Gastroesophageal sphincter (tissue), 4 donors: ENCODE measurements at regions not wholly inside any gene's neighbourhood (a gene's known extent, or its start where the extent isn't known, plus 50 kb on each side); places are given as distances from the start of the nearest gene placed in this dataset.

ENCODE experiments used
- ATAC-seq: fragments of 150-250 bp; one replicate; pipeline ENCODE4 v1.9.1; 2016; ENCODE audit warnings: mild to moderate bottlenecking, moderate library complexity
- H3K27ac ChIP-seq, 4 donors: fragments of 200-600 bp; sonication (generic) in 3 of 4; 1 replicate in 3 of 4; 2 replicates in 1 of 4; pipeline ENCODE4 v1.5.1; 2016 to 2019
- H3K27me3 ChIP-seq: fragments of 200-600 bp; sonication (generic); one replicate; pipeline ENCODE4 v1.5.1; 2019
- H3K36me3 ChIP-seq, 2 donors: fragments of 200-600 bp; sonication (generic); one replicate each; pipeline ENCODE4 v1.5.1; 2019; ENCODE audit warnings: control low read depth in 1 of 2
- H3K4me1 ChIP-seq, 3 donors: fragments of 200-600 bp; sonication (generic); 1 replicate in 2 of 3; 2 replicates in 1 of 3; pipeline ENCODE4 v1.5.1; 2016 to 2019; ENCODE audit warnings: control low read depth in 2 of 3
- H3K4me3 ChIP-seq, 2 donors: fragments of 200-600 bp; sonication (generic); one replicate each; pipeline ENCODE4 v1.5.1; 2019; ENCODE audit warnings: mild to moderate bottlenecking in 1 of 2, moderate library complexity in 1 of 2
- H3K9me3 ChIP-seq, 3 donors: fragments of 200-600 bp; sonication (generic); one replicate each; pipeline ENCODE4 v1.5.1; 2017 to 2019; ENCODE audit warnings: control low read depth in 2 of 3
- EP300 ChIP-seq: sonication (generic); formaldehyde crosslinking; IDR thresholded peaks from one replicate; pipeline ENCODE4 v1.6.1; 2017; ENCODE audit warnings: antibody characterized with exemption, mild to moderate bottlenecking
- POLR2A ChIP-seq, 2 donors: fragments of 450-650 bp; IDR thresholded peaks; one replicate each; pipeline ENCODE4 v1.6.1; 2017; ENCODE audit warnings: antibody characterized with exemption in 2 of 2, mild to moderate bottlenecking in 2 of 2, moderate library complexity in 1 of 2
- POLR2AphosphoS5 ChIP-seq: sonication (generic); formaldehyde crosslinking; IDR thresholded peaks from one replicate; pipeline ENCODE4 v1.6.1; 2017; ENCODE audit warnings: antibody characterized with exemption
- WGBS, 2 donors: methylation state at CpG; one replicate each; pipeline ENCODE4 v1.1.5; 2018; ENCODE audit warnings: low coverage in 1 of 2; 5-methylcytosine and 5-hydroxymethylcytosine counted together
- TF ChIP-seq, protein P1 (sequence below), 4 experiments: fragments of 200-600 bp in 2 of 4; fragments of 450-650 bp in 2 of 4; sonication (generic) in 1 of 4; IDR thresholded peaks; one replicate each; pipeline ENCODE4 v1.5.1; 2017 to 2019; ENCODE audit warnings: antibody characterized with exemption in 4 of 4, mild to moderate bottlenecking in 2 of 4, moderate library complexity in 2 of 4

DNA sequence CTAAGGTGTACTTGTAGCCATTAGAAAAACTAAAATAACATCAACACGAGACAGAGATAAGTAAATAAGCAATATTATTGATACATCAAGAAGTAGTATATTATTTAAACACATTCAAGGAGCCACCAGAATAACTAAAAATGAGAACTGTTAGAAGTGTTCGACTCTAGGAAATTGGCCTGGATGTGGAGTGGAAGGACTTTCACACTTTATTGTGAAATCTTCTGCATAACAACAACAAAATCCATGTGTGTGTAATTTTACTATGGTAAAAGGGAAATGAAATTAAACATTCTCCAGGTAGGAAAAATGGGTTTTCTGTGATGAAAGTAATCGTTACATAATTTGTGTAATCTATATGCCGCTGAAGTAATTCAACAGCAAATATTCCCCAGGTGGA lies 96.3 kb upstream of the RNF152 start:
- 85 to 95% methylated on average over 2 to 4 of the region's 4 CpGs for WGBS, 2 donors
- H3K4me3 ChIP-seq = no peak overlapping the region
- no peak for ATAC-seq
- no peaks in the 10 kb centered on the region for H3K9me3 ChIP-seq
- no peaks in the 10 kb centered on the region for H3K36me3 ChIP-seq
- TF ChIP-seq POLR2AphosphoS5 (no peak), EP300 (no peak), POLR2A (IDR thresholded peaks at IDR 0.05) (no peak)
- TF ChIP-seq, protein P1, sequence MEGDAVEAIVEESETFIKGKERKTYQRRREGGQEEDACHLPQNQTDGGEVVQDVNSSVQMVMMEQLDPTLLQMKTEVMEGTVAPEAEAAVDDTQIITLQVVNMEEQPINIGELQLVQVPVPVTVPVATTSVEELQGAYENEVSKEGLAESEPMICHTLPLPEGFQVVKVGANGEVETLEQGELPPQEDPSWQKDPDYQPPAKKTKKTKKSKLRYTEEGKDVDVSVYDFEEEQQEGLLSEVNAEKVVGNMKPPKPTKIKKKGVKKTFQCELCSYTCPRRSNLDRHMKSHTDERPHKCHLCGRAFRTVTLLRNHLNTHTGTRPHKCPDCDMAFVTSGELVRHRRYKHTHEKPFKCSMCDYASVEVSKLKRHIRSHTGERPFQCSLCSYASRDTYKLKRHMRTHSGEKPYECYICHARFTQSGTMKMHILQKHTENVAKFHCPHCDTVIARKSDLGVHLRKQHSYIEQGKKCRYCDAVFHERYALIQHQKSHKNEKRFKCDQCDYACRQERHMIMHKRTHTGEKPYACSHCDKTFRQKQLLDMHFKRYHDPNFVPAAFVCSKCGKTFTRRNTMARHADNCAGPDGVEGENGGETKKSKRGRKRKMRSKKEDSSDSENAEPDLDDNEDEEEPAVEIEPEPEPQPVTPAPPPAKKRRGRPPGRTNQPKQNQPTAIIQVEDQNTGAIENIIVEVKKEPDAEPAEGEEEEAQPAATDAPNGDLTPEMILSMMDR (IDR thresholded peaks at IDR 0.05) = no peak
- no peak overlapping the region for H3K27ac ChIP-seq
- H3K27me3 ChIP-seq = no peaks in the 10 kb centered on the region
- peaks cover 4 to 19% (median 7%) of the 10 kb centered on the region in 3 donors for H3K4me1 ChIP-seq

DNA sequence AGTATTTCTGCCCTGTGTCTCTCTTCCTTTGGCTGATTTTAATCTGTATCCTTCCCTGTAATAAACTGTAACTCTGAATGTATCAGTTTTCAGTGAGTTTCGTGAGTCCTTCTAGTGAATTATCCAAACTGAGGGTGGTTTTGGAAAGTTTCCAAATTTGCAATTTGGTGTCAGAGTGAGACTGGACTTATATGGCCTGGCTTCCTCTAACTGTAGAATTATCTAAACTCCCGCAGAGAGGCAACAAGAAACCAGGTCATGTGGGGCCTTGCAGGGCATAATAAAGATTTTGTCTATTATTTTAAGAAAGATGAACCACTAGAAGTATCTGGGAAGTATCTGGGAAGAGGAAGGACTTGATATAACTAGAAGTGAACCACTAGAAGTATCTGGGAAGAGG lies 95.3 kb upstream of the RNF152 start:
- H3K4me1 ChIP-seq = peaks cover 4 to 18% (median 7%) of the 10 kb centered on the region in 3 donors
- H3K27ac ChIP-seq = no peak overlapping the region
- H3K27me3 ChIP-seq = no peaks in the 10 kb centered on the region
- H3K4me3 ChIP-seq = no peak overlapping the region
- H3K9me3 ChIP-seq = no peaks in the 10 kb centered on the region
- no peak for ATAC-seq
- H3K36me3 ChIP-seq = no peaks in the 10 kb centered on the region
- TF ChIP-seq POLR2AphosphoS5 (no peak), EP300 (no peak), POLR2A (IDR thresholded peaks at IDR 0.05) (no peak)
- TF ChIP-seq, protein P1 (IDR thresholded peaks at IDR 0.05) = no peak
- 51 to 67% methylated on average over 2 of the region's 2 CpGs for WGBS, 2 donors

DNA sequence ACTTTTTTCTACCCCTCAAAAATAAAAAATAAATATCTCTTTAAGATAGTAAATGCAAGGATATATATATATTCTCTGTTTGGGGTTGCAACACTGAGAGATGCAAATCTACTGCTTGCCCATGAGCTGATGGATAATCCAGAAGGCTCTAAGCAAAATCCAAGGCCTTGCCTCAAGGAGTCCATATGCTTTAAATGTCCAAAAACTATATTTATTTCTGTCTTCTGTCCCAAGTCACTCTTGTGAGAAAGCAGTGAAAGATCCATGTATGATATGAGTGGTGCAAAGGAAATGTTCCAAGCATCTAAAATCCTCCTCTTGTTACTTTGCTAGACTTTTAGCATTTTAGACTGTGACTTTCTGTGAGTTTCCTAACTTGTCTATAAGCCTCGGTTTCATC lies 92.9 kb upstream of the RNF152 start:
- no peak for TF ChIP-seq POLR2AphosphoS5
- no peak for TF ChIP-seq EP300
- TF ChIP-seq, protein P1 (IDR thresholded peaks at IDR 0.05) = no peak
- TF ChIP-seq POLR2A (IDR thresholded peaks at IDR 0.05) = no peak
- H3K4me1 ChIP-seq = peaks cover 0 to 7% (median 4%) of the 10 kb centered on the region in 3 donors
- ATAC-seq = no peak
- H3K27me3 ChIP-seq = no peaks in the 10 kb centered on the region
- H3K9me3 ChIP-seq = no peaks in the 10 kb centered on the region
- H3K36me3 ChIP-seq = no peaks in the 10 kb centered on the region
- no peak overlapping the region for H3K27ac ChIP-seq
- no peak overlapping the region for H3K4me3 ChIP-seq
- WGBS, 2 donors = 100% methylated on average over 1 of the region's 1 CpG

- Histone ChIP-seq H3K36me3 (no peaks in the 10 kb centered on the region), H3K27ac (no peak overlapping the region), H3K4me3 (no peak overlapping the region), H3K27me3 (no peaks in the 10 kb centered on the region), H3K4me1 (peaks cover 0 to 7% (median 4%) of the 10 kb centered on the region in 3 donors), H3K9me3 (no peaks in the 10 kb centered on the region)
- no peak for ATAC-seq
- 0 to 22% methylated on average over 1 of the region's 1 CpG for WGBS, 2 donors
- TF ChIP-seq POLR2AphosphoS5 = no peak
- no peak for TF ChIP-seq POLR2A (IDR thresholded peaks at IDR 0.05)
- no peak for TF ChIP-seq EP300
- TF ChIP-seq, protein P1 (IDR thresholded peaks at IDR 0.05) = no peak
Observed at GRCh38 chr18:61984349-61984748, 91.5 kb upstream of the RNF152 start.

DNA sequence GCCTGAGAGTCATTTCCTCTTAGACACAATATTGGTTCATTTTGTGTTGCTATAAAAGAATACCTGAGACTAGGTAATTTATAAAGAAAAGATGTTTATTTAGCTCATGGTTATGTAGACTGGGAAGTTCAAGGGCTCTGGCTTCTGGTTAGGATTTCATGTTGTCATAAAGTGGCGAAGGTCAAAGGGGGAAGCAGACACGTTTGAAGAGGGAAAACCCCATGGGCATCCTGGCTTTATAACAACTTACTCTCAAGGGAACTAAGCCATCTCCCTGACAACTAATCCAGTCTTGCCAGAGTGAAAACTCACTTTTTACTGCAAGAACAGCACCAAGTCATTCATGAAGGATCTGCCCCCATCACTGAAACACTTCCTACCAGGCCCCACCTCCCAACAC lies 89.7 kb upstream of the RNF152 start:
- H3K4me1 ChIP-seq = peaks cover 0 to 7% (median 4%) of the 10 kb centered on the region in 3 donors
- H3K27me3 ChIP-seq = no peaks in the 10 kb centered on the region
- no peaks in the 10 kb centered on the region for H3K9me3 ChIP-seq
- 20 to 49% methylated on average over 1 to 2 of the region's 2 CpGs for WGBS, 2 donors
- no peaks in the 10 kb centered on the region for H3K36me3 ChIP-seq
- ATAC-seq = no peak
- TF ChIP-seq, protein P1 (IDR thresholded peaks at IDR 0.05) = no peak
- no peak for TF ChIP-seq POLR2A (IDR thresholded peaks at IDR 0.05)
- TF ChIP-seq POLR2AphosphoS5 = no peak
- TF ChIP-seq EP300 = no peak
- H3K27ac ChIP-seq = no peak overlapping the region
- no peak overlapping the region for H3K4me3 ChIP-seq
